Skeletal muscle satellite cell (primary cell): ENCODE measurements at regions not wholly inside any gene's neighbourhood (a gene's known extent, or its start where the extent isn't known, plus 50 kb on each side); places are given as distances from the start of the nearest gene placed in this dataset. TPM values are rescaled to one million over a fixed set of nuclear protein-coding genes. Genes with fewer than 3 reads are reported as not detected.
"Not testable (repeated sequence)": the region's sequence is repeated elsewhere in the genome, so short reads cannot be mapped to it uniquely, and the experiment has no call there.

Source experiments
- H3K27me3 ChIP-seq: 2 replicates; pipeline ENCODE4 v1.7.0; 2013; ENCODE audit warnings: low read length; ENCODE audit not compliant: control insufficient read depth, insufficient read depth
- H3K36me3 ChIP-seq: 2 replicates; pipeline ENCODE4 v1.7.0; 2013; ENCODE audit warnings: mild to moderate bottlenecking, control low read depth, low read length; ENCODE audit not compliant: insufficient read depth
- H3K4me1 ChIP-seq: 2 replicates; pipeline ENCODE4 v1.7.0; 2013; ENCODE audit warnings: low read length; ENCODE audit not compliant: control insufficient read depth, insufficient read depth
- H3K4me2 ChIP-seq: 2 replicates; pipeline ENCODE4 v1.7.0; 2013; ENCODE audit warnings: mild to moderate bottlenecking, low read length
- H3K4me3 ChIP-seq: 2 replicates; pipeline ENCODE4 v1.7.0; 2013; ENCODE audit warnings: low read length
- H3K9ac ChIP-seq: 2 replicates; pipeline ENCODE4 v1.7.0; 2013; ENCODE audit warnings: mild to moderate bottlenecking, low read depth, low read length, moderate library complexity
- H3K9me3 ChIP-seq: replicated peaks from 2 replicates; pipeline ENCODE4 v1.7.0; 2013; ENCODE audit warnings: mild to moderate bottlenecking, control low read depth, low read length
- small RNA-seq: library from RNA; depleted of rRNA; stranded (forward); fragments of <200 nt; gene quantifications from one replicate; pipeline ENCODE3, GENCODE V24; 2012

DNA sequence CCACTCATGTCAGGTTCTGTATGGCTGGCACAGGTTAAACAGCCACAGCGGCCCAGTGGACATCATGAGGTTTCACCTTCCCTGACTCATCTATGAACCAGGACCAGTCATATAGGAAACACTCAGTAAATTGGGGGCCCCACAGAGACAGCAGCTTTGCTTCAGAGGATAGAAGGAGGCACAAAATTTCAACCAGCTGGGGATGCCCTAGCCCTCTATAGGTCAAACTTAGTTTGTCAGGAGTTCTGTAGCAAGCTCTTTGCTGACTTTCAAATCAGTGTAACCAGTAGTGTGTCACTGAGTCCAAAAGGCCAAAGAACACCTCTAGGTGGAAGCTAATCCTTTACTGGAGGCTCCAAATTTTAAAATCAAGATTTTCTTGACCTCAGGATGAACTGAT is 4157.8 kb upstream of the TPTE start:
- not testable (repeated sequence) for H3K4me1 ChIP-seq, H3K36me3 ChIP-seq, H3K9me3 ChIP-seq, H3K4me2 ChIP-seq, H3K4me3 ChIP-seq, H3K27me3 ChIP-seq, H3K9ac ChIP-seq

DNA sequence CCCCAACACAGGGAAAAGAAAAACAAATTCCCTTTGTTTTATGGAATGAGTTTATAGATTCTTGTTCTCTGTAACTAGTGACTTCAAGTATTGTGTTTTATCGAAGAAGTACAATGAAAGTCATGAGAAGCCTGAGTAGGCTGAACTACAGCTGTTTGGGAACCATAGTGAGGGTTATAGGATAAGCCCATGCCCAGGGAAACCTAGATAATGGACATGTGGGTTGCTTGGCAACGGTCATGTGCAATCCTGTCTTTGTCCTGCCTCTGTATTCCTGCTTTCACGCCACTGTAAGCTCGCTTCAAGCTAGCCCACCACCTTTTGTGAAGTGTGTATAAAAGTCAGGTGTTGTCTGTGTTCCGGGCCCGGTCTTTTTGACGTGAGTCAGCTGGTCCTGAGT is 4152.6 kb upstream of the TPTE start:
- not testable (repeated sequence) for H3K27me3 ChIP-seq, H3K4me2 ChIP-seq, H3K4me3 ChIP-seq, H3K9me3 ChIP-seq, H3K9ac ChIP-seq, H3K36me3 ChIP-seq, H3K4me1 ChIP-seq

GRCh38 chr21:6373253-6373652 is 4148.1 kb upstream of the TPTE start:
- H3K4me3 ChIP-seq, H3K9me3 ChIP-seq, H3K36me3 ChIP-seq, H3K4me1 ChIP-seq, H3K4me2 ChIP-seq, H3K27me3 ChIP-seq, H3K9ac ChIP-seq: not testable (repeated sequence)

DNA sequence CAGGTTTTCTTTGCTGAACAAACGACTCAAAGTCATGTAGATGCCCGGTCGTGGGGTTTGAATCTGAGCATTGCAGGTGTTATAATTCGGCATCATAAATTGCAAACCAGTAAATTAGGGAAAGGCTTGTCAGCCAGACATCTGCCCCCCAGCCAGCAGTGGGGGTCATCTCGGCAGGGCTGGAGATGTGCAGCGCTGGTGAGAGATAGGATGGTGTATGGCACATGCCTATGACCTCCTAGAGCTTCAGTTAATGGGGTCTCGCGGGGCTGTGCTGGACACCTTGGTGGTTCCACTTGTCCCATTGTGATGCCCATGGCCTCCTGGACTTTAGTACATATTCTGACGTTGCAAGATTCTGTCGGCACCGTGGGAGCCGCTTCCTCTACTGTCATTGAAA is 4147.2 kb upstream of the TPTE start:
- H3K9me3 ChIP-seq, H3K9ac ChIP-seq, H3K4me3 ChIP-seq, H3K36me3 ChIP-seq, H3K4me1 ChIP-seq, H3K27me3 ChIP-seq: not testable (repeated sequence)
- H3K4me2 ChIP-seq = peak overlapping the region; percentile 31

DNA sequence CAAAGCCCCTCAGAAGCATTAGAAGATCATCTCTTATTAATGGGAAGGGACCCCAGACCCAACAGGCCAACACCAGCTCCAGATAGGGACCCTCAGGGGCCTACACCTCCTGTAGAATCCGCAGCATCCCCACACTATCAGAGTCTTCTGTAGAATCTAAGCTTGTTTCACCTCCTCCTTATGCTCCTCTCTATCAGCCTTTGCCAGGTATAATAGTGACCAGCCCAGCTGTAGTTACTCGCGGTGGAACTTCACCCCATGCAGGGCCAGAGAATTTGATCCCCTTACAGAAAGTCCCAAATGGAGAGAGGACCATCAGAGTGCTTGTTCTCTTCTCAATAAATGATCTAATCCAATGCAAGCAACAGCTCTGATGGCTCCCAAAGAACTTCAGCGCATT is 4146.5 kb upstream of the TPTE start:
- H3K9ac ChIP-seq, H3K36me3 ChIP-seq, H3K9me3 ChIP-seq, H3K4me3 ChIP-seq, H3K4me1 ChIP-seq, H3K27me3 ChIP-seq, H3K4me2 ChIP-seq: not testable (repeated sequence)

DNA sequence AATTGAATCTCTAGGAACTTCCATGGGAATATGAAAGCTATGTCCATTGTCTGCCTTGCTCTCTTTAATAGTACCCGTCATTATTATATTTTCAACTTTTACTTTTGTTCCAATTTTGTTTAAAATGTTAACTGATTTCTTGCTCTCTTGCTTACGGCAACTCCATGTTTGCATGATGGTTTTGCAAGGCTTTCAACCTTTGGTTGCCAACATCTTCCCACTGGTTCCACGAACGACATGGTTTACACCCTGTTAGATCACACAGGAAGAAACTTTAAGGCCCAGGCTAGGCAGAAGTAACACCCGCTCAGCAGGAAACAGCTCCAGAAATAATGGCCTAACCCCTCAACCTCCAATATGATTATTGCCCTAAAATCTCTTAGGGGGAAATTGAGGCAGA is 4145.6 kb upstream of the TPTE start:
- not testable (repeated sequence) for H3K4me3 ChIP-seq, H3K9ac ChIP-seq, H3K4me2 ChIP-seq, H3K9me3 ChIP-seq, H3K36me3 ChIP-seq, H3K27me3 ChIP-seq, H3K4me1 ChIP-seq

DNA sequence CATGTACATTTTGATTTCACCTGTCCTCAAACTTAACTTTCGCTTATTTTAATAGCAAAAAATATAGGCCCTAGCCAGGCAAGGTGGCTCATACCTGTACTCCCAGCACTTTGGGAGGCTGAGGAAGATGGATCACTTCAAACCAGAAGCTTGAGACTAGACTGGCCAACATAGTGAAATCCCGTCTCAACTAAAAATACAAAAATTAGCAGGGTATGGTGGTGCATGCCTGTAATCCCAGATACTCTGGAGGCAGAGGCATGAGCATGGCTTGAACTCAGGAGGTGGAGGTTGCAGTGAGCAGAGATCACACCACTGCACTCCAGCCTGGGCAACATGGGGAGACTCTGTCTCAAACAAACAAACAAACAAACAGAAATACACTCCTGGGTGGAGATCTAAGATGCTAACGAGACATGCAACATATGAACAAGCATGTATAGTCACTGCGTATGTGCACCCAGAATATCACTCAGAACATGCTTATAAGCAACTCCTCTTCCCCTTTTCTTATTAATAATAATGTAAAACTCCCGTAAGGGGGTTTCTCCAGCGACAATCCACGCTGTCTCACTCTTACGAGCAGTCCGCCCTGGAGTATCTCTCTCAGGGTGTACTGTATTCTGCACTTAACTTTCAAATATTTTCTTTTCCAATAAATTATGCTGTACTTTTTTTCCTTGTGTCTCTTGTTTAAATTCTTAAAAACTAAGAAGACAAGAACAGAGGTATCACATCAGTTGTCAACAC is 4144.9 kb upstream of the TPTE start:
- not testable (repeated sequence) for H3K4me2 ChIP-seq, H3K4me3 ChIP-seq, H3K9ac ChIP-seq, H3K27me3 ChIP-seq, H3K4me1 ChIP-seq, H3K9me3 ChIP-seq, H3K36me3 ChIP-seq

Small RNA genes lying in the stretch of these regions (small RNA-seq; reads per million reads assigned to genes)
- not detected for gene RF00019
